PC-9 (cell line): ENCODE measurements at regions not wholly inside any gene's neighbourhood (a gene's known extent, or its start where the extent isn't known, plus 50 kb on each side); places are given as distances from the start of the nearest gene placed in this dataset.

Experiments used
- BruUV-seq: library from RNA; stranded (reverse); fragments of 400-500 nt; replicated peaks from 2 replicates; lab custom pipeline; 2021; lab: Mats Ljungman, UMichigan
- CTCF ChIA-PET: fragments of 300-600 bp; sonication (Branson Sonifier 250); formaldehyde crosslinking; loops from one replicate; lab custom pipeline; 2022; ENCODE audit warnings: antibody characterized with exemption; lab: Charles Lee
- POLR2A ChIA-PET: fragments of 300-600 bp; sonication (Branson Sonifier 250); formaldehyde crosslinking; loops from one replicate; lab custom pipeline; 2022; ENCODE audit warnings: antibody characterized with exemption; ENCODE audit not compliant: unreplicated experiment; lab: Charles Lee
- DNase-seq, 2 experiments: peaks; one replicate each; pipeline versions ENCODE4 v3.0.0 to v3.0.0-alpha.2; 2015 to 2022; ENCODE audit warnings: mixed read lengths in 1 of 2
- H2AFZ ChIP-seq: fragments of 200-600 bp; sonication (generic); 2 replicates; pipeline ENCODE4 v1.8.1; 2017; ENCODE audit warnings: antibody characterized with exemption
- H3F3A ChIP-seq: fragments of 200-600 bp; sonication (generic); 2 replicates; pipeline ENCODE4 v1.8.1; 2017; ENCODE audit warnings: antibody characterized with exemption, mild to moderate bottlenecking, low read depth; ENCODE audit not compliant: insufficient read depth
- H3K27ac ChIP-seq: fragments of 200-600 bp; sonication (generic); 2 replicates; pipeline ENCODE4 v1.6.1; 2016; ENCODE audit warnings: mixed run types
- H3K27me3 ChIP-seq: fragments of 200-600 bp; sonication (generic); 2 replicates; pipeline ENCODE4 v1.6.1; 2016; ENCODE audit warnings: low read depth, mixed run types; ENCODE audit not compliant: insufficient read depth
- H3K36me3 ChIP-seq: fragments of 200-600 bp; sonication (generic); 2 replicates; pipeline ENCODE4 v1.6.1; 2016; ENCODE audit warnings: low read depth, mixed run types
- H3K4me1 ChIP-seq: fragments of 200-600 bp; sonication (generic); replicated peaks from 2 replicates; pipeline ENCODE4 v1.6.1; 2016; ENCODE audit warnings: mixed run types; ENCODE audit not compliant: insufficient read depth
- H3K4me2 ChIP-seq: fragments of 200-600 bp; sonication (generic); 2 replicates; pipeline ENCODE4 v1.6.1; 2017; ENCODE audit warnings: mixed run types
- H3K4me3 ChIP-seq: fragments of 200-600 bp; sonication (generic); 2 replicates; pipeline ENCODE4 v1.6.1; 2016; ENCODE audit warnings: mixed run types
- H3K79me2 ChIP-seq: fragments of 200-600 bp; sonication (generic); 2 replicates; pipeline ENCODE4 v1.6.1; 2017; ENCODE audit warnings: low read depth, mixed run types
- H3K9me2 ChIP-seq: fragments of 200-600 bp; sonication (generic); 2 replicates; pipeline ENCODE4 v1.8.1; 2017; ENCODE audit warnings: mild to moderate bottlenecking; ENCODE audit not compliant: insufficient read depth
- H3K9me3 ChIP-seq: fragments of 200-600 bp; sonication (generic); 2 replicates; pipeline ENCODE4 v1.8.1; 2016; ENCODE audit warnings: low read depth; ENCODE audit not compliant: insufficient read depth
- H4K20me1 ChIP-seq: fragments of 200-600 bp; sonication (generic); 2 replicates; pipeline ENCODE4 v1.8.1; 2017; ENCODE audit not compliant: insufficient read depth
- EZH2 ChIP-seq: fragments of 200-600 bp; sonication (generic); IDR thresholded peaks from 2 replicates; pipeline ENCODE4 v1.8.0; 2017; ENCODE audit warnings: antibody characterized with exemption, low read depth
- intact Hi-C: fragments of 100-400 bp; cut with micrococcal nuclease; formaldehyde crosslinking; loops from one replicate; pipeline ENCODE4 v1.10.0; 2022; ENCODE audit not compliant: unreplicated experiment
- TF ChIP-seq, protein P1 (sequence below): fragments of 200-600 bp; sonication (generic); conservative IDR thresholded peaks from 2 replicates; pipeline ENCODE4 v1.6.1; 2017; ENCODE audit warnings: mixed run types, antibody characterized with exemption, mild to moderate bottlenecking, moderate library complexity

DNA sequence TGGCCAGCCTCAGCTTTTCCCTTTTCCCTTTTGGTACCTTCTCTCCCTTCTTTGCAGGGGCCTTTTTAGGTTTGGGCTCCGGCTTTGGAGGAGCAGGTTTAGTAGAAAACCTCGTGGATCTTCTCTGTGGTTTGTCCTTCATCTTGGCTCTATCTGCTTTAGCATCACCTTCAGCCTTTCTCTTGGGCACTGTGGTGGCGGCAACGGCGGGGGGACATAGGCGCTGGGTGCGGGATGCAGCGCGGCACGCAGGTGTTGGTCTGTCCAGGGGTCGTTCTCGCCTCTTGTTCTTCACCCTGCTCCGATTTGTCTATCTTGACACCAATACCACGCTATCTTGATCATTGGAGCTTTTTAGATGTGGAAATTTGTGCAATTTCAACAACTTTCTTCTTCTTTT is 64.5 kb upstream of the SMAD3 start:
- H3K4me2 ChIP-seq = no peak overlapping the region
- no peak overlapping the region for H3K4me3 ChIP-seq
- ChIA-PET POLR2A (no interaction called here), CTCF (no interaction called here)
- no peaks in the 10 kb centered on the region for H3K9me2 ChIP-seq
- no peak overlapping the region for H3K27ac ChIP-seq
- no peaks in the 10 kb centered on the region for H3F3A ChIP-seq
- H3K9me3 ChIP-seq = no peaks in the 10 kb centered on the region; the same call in 1 of the 2 replicates
- H3K4me1 ChIP-seq = peaks cover 14% of the 10 kb centered on the region; the same call in 1 of the 2 replicates
- intact Hi-C loops = no loop called here
- no peaks in the 10 kb centered on the region for H3K27me3 ChIP-seq
- no TSS peak for BruUV-seq
- H3K79me2 ChIP-seq = no peaks in the 10 kb centered on the region
- no peaks in the 10 kb centered on the region for H4K20me1 ChIP-seq
- DNase-seq = no peak
- H3K36me3 ChIP-seq = no peaks in the 10 kb centered on the region
- H2AFZ ChIP-seq = no peak overlapping the region
- TF ChIP-seq, protein P1, sequence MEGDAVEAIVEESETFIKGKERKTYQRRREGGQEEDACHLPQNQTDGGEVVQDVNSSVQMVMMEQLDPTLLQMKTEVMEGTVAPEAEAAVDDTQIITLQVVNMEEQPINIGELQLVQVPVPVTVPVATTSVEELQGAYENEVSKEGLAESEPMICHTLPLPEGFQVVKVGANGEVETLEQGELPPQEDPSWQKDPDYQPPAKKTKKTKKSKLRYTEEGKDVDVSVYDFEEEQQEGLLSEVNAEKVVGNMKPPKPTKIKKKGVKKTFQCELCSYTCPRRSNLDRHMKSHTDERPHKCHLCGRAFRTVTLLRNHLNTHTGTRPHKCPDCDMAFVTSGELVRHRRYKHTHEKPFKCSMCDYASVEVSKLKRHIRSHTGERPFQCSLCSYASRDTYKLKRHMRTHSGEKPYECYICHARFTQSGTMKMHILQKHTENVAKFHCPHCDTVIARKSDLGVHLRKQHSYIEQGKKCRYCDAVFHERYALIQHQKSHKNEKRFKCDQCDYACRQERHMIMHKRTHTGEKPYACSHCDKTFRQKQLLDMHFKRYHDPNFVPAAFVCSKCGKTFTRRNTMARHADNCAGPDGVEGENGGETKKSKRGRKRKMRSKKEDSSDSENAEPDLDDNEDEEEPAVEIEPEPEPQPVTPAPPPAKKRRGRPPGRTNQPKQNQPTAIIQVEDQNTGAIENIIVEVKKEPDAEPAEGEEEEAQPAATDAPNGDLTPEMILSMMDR = no peak
- no peak for TF ChIP-seq EZH2

DNA sequence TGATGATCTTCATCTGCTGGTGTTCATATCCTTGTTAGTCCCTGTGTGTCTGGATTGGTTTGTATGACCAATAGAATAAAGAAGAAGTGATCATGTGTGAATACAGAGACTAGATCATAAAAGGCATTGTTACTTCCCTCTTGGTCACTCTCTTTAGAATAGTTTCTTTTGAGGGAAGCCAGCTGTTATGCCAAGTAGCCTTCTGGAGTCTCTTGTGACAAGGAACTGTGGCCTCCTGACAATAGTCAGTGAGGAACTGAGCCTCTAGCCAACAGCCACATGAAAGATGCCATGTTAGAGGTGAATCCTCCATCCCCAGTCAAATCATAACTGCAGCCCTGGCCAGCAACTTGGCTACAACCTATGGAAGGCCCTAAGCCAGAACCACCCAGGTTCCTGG is 63.0 kb upstream of the SMAD3 start:
- Histone ChIP-seq H2AFZ (no peak overlapping the region), H3K36me3 (no peaks in the 10 kb centered on the region), H3K27me3 (no peaks in the 10 kb centered on the region), H3K9me2 (no peaks in the 10 kb centered on the region), H3F3A (no peaks in the 10 kb centered on the region), H3K4me3 (no peak overlapping the region), H3K4me1 (peaks cover 6% of the 10 kb centered on the region; the same call in 1 of the 2 replicates), H4K20me1 (no peaks in the 10 kb centered on the region), H3K27ac (no peak overlapping the region), H3K4me2 (no peak overlapping the region), H3K9me3 (no peaks in the 10 kb centered on the region; the same call in 1 of the 2 replicates), H3K79me2 (no peaks in the 10 kb centered on the region)
- TF ChIP-seq EZH2 = no peak
- TF ChIP-seq, protein P1 = no peak
- intact Hi-C loops = no loop called here
- no TSS peak for BruUV-seq
- ChIA-PET POLR2A (no interaction called here), CTCF (no interaction called here)
- no peak for DNase-seq

DNA sequence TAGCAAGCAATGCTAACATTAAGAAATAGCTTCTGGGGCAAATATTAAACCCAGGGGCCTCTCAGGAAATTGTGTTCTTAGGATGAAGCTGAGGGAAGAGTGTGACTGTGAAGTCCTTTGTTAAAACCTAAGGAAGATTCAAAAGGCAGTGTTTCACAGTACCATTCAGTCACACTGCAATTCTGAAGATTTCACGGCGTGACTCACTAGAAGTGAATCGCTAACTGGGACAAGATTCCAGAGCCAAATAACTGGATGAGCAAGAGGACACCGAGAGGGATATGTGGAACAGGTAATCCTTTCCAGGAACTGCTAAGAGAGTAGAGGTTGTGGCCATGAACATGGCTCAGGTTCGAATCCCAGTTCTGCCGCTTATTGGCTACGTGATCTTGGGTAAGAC is 61.8 kb upstream of the SMAD3 start:
- Histone ChIP-seq H3K36me3 (no peaks in the 10 kb centered on the region), H4K20me1 (no peaks in the 10 kb centered on the region), H3K4me2 (no peak overlapping the region), H3K27ac (no peak overlapping the region), H3K4me1 (no peaks in the 10 kb centered on the region), H3K27me3 (no peaks in the 10 kb centered on the region), H2AFZ (no peak overlapping the region), H3K79me2 (no peaks in the 10 kb centered on the region), H3K9me3 (no peaks in the 10 kb centered on the region), H3F3A (no peaks in the 10 kb centered on the region), H3K4me3 (no peak overlapping the region), H3K9me2 (no peaks in the 10 kb centered on the region)
- ChIA-PET POLR2A (interaction anchor here (1.0 kb wide), 1 partner anchor 46 kb away, joined by 4 read pairs; no protein-coding TSS in a partner anchor), CTCF (interaction anchor here (0.6 kb wide), 1 partner anchor 507 kb away, joined by 3 read pairs; no protein-coding TSS in a partner anchor)
- no peak for TF ChIP-seq EZH2
- no TSS peak for BruUV-seq
- peak; percentile 18 to 43 for DNase-seq
- intact Hi-C loops = no loop called here

DNA sequence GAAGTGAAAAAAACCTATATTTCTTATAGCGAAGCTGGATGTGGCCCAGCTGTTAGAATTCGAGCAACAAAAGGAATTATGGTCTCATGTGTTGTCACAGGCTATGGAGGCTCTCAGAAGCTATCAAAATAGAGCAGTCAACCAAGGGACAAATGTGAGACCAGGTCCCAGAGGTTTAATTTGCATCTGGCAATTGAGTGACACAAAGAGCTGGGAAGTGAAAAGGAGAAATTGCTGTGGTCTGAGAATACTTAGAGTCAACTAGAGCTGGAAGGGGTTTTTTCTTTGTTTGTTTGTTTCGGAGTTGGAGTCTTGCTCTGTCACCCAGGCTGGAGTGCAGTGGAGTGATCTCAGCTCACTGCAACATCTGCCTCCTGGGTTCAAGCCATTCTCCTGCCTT is 61.3 kb upstream of the SMAD3 start:
- intact Hi-C loops = no loop called here
- no TSS peak for BruUV-seq
- no peaks in the 10 kb centered on the region for H3K79me2 ChIP-seq
- H3K4me3 ChIP-seq = no peak overlapping the region
- H3K36me3 ChIP-seq = no peaks in the 10 kb centered on the region
- CTCF ChIA-PET = no interaction called here
- H3K4me2 ChIP-seq = no peak overlapping the region
- no peaks in the 10 kb centered on the region for H3K9me2 ChIP-seq
- no peaks in the 10 kb centered on the region for H3K9me3 ChIP-seq
- no peaks in the 10 kb centered on the region for H4K20me1 ChIP-seq
- no peaks in the 10 kb centered on the region for H3F3A ChIP-seq
- H3K4me1 ChIP-seq = no peaks in the 10 kb centered on the region
- POLR2A ChIA-PET = interaction anchor here (1.0 kb wide), 1 partner anchor 45 kb away, joined by 4 read pairs; no protein-coding TSS in a partner anchor
- TF ChIP-seq EZH2 = no peak
- TF ChIP-seq, protein P1 = no peak
- DNase-seq = no peak
- H3K27ac ChIP-seq = no peak overlapping the region
- H3K27me3 ChIP-seq = no peaks in the 10 kb centered on the region
- no peak overlapping the region for H2AFZ ChIP-seq
